Activated CD8-positive, alpha-beta T cell treated with anti-CD3 and anti-CD28 coated beads for 36 hours (primary cell): ENCODE measurements at regions not wholly inside any gene's neighbourhood (a gene's known extent, or its start where the extent isn't known, plus 50 kb on each side); places are given as distances from the start of the nearest gene placed in this dataset.
"Not testable (repeated sequence)": the region's sequence is repeated elsewhere in the genome, so short reads cannot be mapped to it uniquely, and the experiment has no call there.

Source experiments
- ATAC-seq: fragments of 200-7000 bp; cut with Tn5 transposase; one replicate; pipeline ENCODE4 v1.10.0; 2021; ENCODE audit warnings: mild to moderate bottlenecking, moderate library complexity
- CTCF ChIA-PET: fragments of 350-600 bp; sonication (Branson Sonifier 250); formaldehyde crosslinking; loops from one replicate; lab custom pipeline; 2021; ENCODE audit warnings: antibody characterized with exemption; lab: Charles Lee
- POLR2A ChIA-PET: fragments of 350-600 bp; sonication (Branson Sonifier 250); formaldehyde crosslinking; loops from one replicate; lab custom pipeline; 2021; ENCODE audit warnings: antibody characterized with exemption; lab: Charles Lee
- DNase-seq: peaks from one replicate; pipeline ENCODE4 v3.0.0-alpha.2; 2020
- H3K27ac Mint-ChIP-seq: one replicate; pipeline ENCODE4 v1.8.0; 2021; ENCODE audit warnings: mild to moderate bottlenecking, mixed read lengths
- H3K27me3 Mint-ChIP-seq: one replicate; pipeline ENCODE4 v1.8.0; 2021; ENCODE audit warnings: mixed read lengths
- H3K36me3 Mint-ChIP-seq: one replicate; pipeline ENCODE4 v1.8.0; 2021; ENCODE audit warnings: low read depth, mixed read lengths
- H3K4me1 Mint-ChIP-seq: one replicate; pipeline ENCODE4 v1.8.0; 2021; ENCODE audit warnings: low read depth, mixed read lengths
- H3K4me3 Mint-ChIP-seq: one replicate; pipeline ENCODE4 v1.8.0; 2021; ENCODE audit warnings: mild to moderate bottlenecking, moderate library complexity, mixed read lengths
- H3K9me3 Mint-ChIP-seq: one replicate; pipeline ENCODE4 v1.8.0; 2021; ENCODE audit warnings: mixed read lengths
- intact Hi-C: fragments of 100-400 bp; cut with micrococcal nuclease; formaldehyde crosslinking; loops from one replicate; pipeline ENCODE4 v1.10.0; 2022
- TF ChIP-seq, protein P1 (sequence below): fragments of 200-600 bp; IDR thresholded peaks from one replicate; pipeline ENCODE4 v1.8.0; 2022; ENCODE audit warnings: antibody characterized with exemption, mild to moderate bottlenecking

DNA sequence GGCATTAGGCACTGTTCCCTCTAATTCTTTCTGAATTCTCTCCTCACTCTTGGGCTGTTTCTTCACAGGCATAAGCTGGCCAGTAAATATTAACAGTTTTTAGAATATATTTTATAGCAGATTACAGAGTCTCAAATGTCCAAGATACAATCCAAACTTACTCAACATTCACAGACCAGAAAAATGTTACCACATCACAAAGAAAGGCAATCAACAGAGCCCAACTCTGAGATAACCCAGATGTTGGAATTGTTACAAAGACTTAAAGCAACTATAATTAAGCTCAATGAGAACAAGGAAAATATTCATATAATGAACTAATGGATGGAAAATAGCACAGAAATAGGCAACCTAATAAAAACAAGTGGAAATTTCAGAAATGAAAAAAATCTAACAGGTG, 401.1 kb upstream of the RGMB start:
- ChIA-PET CTCF (no interaction called here), POLR2A (no interaction called here)
- TF ChIP-seq, protein P1, sequence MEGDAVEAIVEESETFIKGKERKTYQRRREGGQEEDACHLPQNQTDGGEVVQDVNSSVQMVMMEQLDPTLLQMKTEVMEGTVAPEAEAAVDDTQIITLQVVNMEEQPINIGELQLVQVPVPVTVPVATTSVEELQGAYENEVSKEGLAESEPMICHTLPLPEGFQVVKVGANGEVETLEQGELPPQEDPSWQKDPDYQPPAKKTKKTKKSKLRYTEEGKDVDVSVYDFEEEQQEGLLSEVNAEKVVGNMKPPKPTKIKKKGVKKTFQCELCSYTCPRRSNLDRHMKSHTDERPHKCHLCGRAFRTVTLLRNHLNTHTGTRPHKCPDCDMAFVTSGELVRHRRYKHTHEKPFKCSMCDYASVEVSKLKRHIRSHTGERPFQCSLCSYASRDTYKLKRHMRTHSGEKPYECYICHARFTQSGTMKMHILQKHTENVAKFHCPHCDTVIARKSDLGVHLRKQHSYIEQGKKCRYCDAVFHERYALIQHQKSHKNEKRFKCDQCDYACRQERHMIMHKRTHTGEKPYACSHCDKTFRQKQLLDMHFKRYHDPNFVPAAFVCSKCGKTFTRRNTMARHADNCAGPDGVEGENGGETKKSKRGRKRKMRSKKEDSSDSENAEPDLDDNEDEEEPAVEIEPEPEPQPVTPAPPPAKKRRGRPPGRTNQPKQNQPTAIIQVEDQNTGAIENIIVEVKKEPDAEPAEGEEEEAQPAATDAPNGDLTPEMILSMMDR = no peak
- no peak for ATAC-seq
- H3K4me1 Mint-ChIP-seq = no peaks in the 10 kb centered on the region
- no peak overlapping the region for H3K27ac Mint-ChIP-seq
- DNase-seq = no peak
- no peak overlapping the region for H3K4me3 Mint-ChIP-seq
- intact Hi-C loops = no loop called here
- H3K27me3 Mint-ChIP-seq = no peaks in the 10 kb centered on the region
- H3K36me3 Mint-ChIP-seq = no peaks in the 10 kb centered on the region
- no peaks in the 10 kb centered on the region for H3K9me3 Mint-ChIP-seq

DNA sequence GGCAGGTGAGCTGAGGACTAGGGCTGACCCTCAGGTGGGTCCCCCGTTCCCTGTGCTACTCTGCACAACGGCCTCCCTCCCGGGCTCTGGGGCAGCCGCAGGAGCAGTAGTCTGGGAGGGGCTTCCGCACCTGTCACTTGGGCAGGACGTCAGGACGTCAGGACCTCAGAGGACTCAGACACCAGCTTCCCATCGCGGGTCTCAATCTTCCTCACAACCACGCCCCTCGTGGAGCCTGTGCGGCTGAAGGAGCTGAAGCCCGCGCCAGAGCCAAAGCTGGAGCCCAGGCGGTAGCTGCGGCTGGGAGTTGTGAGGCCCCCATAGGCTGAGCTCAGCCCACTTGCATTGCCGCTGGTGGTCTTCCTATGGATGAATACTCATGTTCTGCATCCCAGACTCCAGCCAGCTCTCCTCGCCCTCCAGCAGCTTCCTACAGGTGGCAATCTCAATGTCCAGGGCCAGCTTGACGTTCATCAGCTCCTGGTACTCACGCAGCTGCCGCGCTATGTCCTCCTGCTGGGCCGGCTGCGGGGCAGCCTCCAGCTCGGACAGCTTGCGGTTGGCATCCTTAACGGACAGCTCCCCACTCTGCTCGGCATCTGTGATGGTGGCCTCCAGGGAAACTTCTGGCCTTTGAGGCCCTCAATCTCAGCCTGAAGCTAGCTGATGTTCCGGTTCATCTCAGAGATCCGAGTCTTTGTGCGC, 381.4 kb upstream of the RGMB start:
- ChIA-PET POLR2A (no interaction called here), CTCF (no interaction called here)
- DNase-seq (no peak), ATAC-seq (no peak)
- H3K27me3 Mint-ChIP-seq = no peaks in the 10 kb centered on the region
- no peaks in the 10 kb centered on the region for H3K4me1 Mint-ChIP-seq
- intact Hi-C loops = no loop called here
- H3K27ac Mint-ChIP-seq = no peak overlapping the region
- H3K4me3 Mint-ChIP-seq = no peak overlapping the region
- TF ChIP-seq, protein P1 = no peak
- H3K36me3 Mint-ChIP-seq = no peaks in the 10 kb centered on the region
- peaks cover 1% of the 10 kb centered on the region for H3K9me3 Mint-ChIP-seq

DNA sequence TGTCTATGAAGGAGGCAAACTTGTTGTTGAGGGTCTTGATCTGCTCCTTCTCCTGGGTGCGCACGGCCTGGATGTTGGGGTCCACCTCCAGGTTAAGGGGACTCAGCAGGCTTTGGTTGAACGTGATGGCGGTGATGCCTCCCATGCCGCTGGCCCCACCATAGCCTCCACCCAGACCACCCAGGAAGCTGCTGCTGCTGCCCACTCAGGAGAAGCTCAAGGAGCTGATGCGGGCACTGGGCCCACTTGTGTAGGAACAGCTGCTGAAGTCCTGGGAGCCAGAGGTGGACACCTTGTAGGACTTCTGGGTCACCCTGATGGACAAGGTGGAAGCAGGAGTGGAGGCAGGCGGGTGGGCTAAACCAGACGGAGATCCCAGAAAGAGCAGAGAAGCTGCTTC, 380.3 kb upstream of the RGMB start:
- intact Hi-C loops, H3K4me3 Mint-ChIP-seq, ATAC-seq, H3K27ac Mint-ChIP-seq, H3K4me1 Mint-ChIP-seq, CTCF ChIA-PET, POLR2A ChIA-PET, H3K27me3 Mint-ChIP-seq, H3K9me3 Mint-ChIP-seq, H3K36me3 Mint-ChIP-seq, DNase-seq: not testable (repeated sequence)

DNA sequence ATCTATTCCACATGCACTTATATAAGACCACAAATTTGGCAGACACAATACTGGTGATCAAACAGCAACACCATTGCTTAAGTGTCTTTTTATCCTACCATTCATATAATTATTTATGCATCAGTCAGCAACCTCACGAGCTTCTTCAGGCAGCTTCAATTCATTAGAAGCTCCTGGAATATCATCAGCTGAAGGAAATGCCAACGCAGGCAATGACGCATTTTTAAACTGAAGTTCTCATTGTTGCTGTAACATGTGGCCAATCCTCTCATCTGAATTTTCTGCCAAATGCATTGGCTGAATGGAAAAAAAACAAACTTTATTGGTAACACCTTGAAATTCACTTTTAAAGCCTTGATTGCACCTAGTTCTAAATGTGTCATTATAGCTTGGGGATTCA, 376.4 kb upstream of the RGMB start:
- TF ChIP-seq, protein P1 = no peak
- POLR2A ChIA-PET = no interaction called here
- CTCF ChIA-PET = no interaction called here
- H3K27me3 Mint-ChIP-seq = no peaks in the 10 kb centered on the region
- intact Hi-C loops = no loop called here
- H3K27ac Mint-ChIP-seq = no peak overlapping the region
- ATAC-seq = no peak
- H3K9me3 Mint-ChIP-seq = peaks cover 1% of the 10 kb centered on the region
- no peaks in the 10 kb centered on the region for H3K36me3 Mint-ChIP-seq
- no peak for DNase-seq
- H3K4me1 Mint-ChIP-seq = no peaks in the 10 kb centered on the region
- H3K4me3 Mint-ChIP-seq = no peak overlapping the region

DNA sequence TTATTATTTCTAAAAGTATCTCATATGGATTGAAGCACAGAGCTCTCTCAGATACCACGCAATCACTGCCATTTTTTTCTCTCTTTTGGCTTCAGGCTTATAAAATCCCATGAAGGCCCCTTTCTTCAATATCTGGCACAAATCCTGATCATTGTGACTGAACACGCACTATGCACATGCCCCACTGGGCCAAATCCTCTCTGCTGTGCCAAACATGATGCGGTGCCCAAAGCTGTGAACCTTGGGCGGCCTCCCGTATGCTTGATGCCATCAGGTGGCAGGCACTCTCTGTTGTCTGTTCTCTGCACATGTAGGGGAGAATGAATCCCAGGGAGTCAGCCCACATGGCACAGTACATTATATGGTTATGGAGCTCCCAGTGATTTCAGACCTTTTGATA, 375.0 kb upstream of the RGMB start:
- peaks cover 1% of the 10 kb centered on the region for H3K9me3 Mint-ChIP-seq
- no peak overlapping the region for H3K27ac Mint-ChIP-seq
- no peak overlapping the region for H3K4me3 Mint-ChIP-seq
- H3K4me1 Mint-ChIP-seq = no peaks in the 10 kb centered on the region
- TF ChIP-seq, protein P1 = no peak
- POLR2A ChIA-PET = no interaction called here
- no peak for ATAC-seq
- intact Hi-C loops = no loop called here
- DNase-seq = no peak
- CTCF ChIA-PET = no interaction called here
- H3K36me3 Mint-ChIP-seq = no peaks in the 10 kb centered on the region
- H3K27me3 Mint-ChIP-seq = no peaks in the 10 kb centered on the region
